ENCODE measurements at regions not wholly inside any gene's neighbourhood (a gene's known extent, or its start where the extent isn't known, plus 50 kb on each side); places are given as distances from the start of the nearest gene placed in this dataset.

- TF ChIP-seq CTCF (IDR thresholded peaks at IDR 0.05; ENCODE audit: poor library complexity, severe bottlenecking) (no peak), TAF1 (IDR thresholded peaks at IDR 0.05; ENCODE audit: low read depth) (no peak), REST (IDR thresholded peaks at IDR 0.05; ENCODE audit: borderline replicate concordance) (no peak), EZH2 (IDR thresholded peaks at IDR 0.05; ENCODE audit: borderline replicate concordance, insufficient read depth, low read length, poor library complexity, severe bottlenecking) (no peak), POLR2AphosphoS5 (IDR thresholded peaks at IDR 0.05) (no peak), SMC3 (conservative IDR thresholded peaks at IDR 0.05; ENCODE audit: poor library complexity) (no peak)
Observed at GRCh38 chr1:81330111-81330510, 470.6 kb upstream of the ADGRL2 start.

All from neural cell (in vitro differentiated cells).